Lung (tissue), 11 donors: ENCODE measurements at regions not wholly inside any gene's neighbourhood (a gene's known extent, or its start where the extent isn't known, plus 50 kb on each side); places are given as distances from the start of the nearest gene placed in this dataset.
A peak's percentile ranks its signal among the peaks of the same experiment; 100 is the strongest.

Experiments used
- ATAC-seq: fragments of 200-7000 bp; cut with Tn5 transposase; one replicate; pipeline ENCODE4 v1.9.1; 2020; ENCODE audit warnings: moderate number of reproducible peaks; ENCODE audit not compliant: insufficient read depth, low FRiP score
- DNase-seq, 3 donors: peaks; one replicate each; pipeline ENCODE4 v3.0.0-alpha.2; 2013 to 2017
- H3K27ac ChIP-seq, 2 donors: one replicate each; pipeline ENCODE4 v1.5.1; 2013; ENCODE audit warnings: mild to moderate bottlenecking in 2 of 2, moderate library complexity in 2 of 2, control low read depth in 1 of 2, inconsistent platforms in 1 of 2, low read depth in 1 of 2, low read length in 1 of 2
- H3K27me3 ChIP-seq, 3 donors: one replicate each; pipeline ENCODE4 v1.5.1; 2013; ENCODE audit warnings: low read length in 2 of 3; ENCODE audit not compliant: control insufficient read depth in 3 of 3, insufficient read depth in 3 of 3
- H3K36me3 ChIP-seq, 4 donors: one replicate each; pipeline ENCODE4 v1.5.1; 2013; ENCODE audit warnings: low read length in 4 of 4, mild to moderate bottlenecking in 1 of 4, moderate library complexity in 1 of 4; ENCODE audit not compliant: control insufficient read depth in 4 of 4, insufficient read depth in 4 of 4
- H3K4me1 ChIP-seq, 5 donors: one replicate each; pipeline ENCODE4 v1.5.1; 2013; ENCODE audit warnings: low read length in 5 of 5, mild to moderate bottlenecking in 2 of 5, moderate library complexity in 1 of 5; ENCODE audit not compliant: control insufficient read depth in 5 of 5, insufficient read depth in 5 of 5
- H3K4me3 ChIP-seq: one replicate; pipeline ENCODE4 v1.5.1; 2013; ENCODE audit warnings: mild to moderate bottlenecking, control low read depth, moderate library complexity
- H3K9ac ChIP-seq, 2 donors: one replicate each; pipeline ENCODE4 v1.5.1; 2013; ENCODE audit warnings: low read length in 2 of 2, control low read depth in 1 of 2; ENCODE audit not compliant: insufficient read depth in 1 of 2
- H3K9me3 ChIP-seq, 4 donors: one replicate each; pipeline ENCODE4 v1.5.1; 2013; ENCODE audit warnings: low read length in 3 of 4, mild to moderate bottlenecking in 1 of 4, moderate library complexity in 1 of 4; ENCODE audit not compliant: control insufficient read depth in 4 of 4, insufficient read depth in 3 of 4
- WGBS, 2 donors: extraction: QIAGEN DNeasy Blood & Tissue Kit; methylation state at CpG; one replicate each; pipeline ENCODE4 v1.1.7; 2013; 5-methylcytosine and 5-hydroxymethylcytosine counted together
- TF ChIP-seq, protein P1 (sequence below): IDR thresholded peaks from 2 replicates; pipeline ENCODE4 v1.5.1; 2012; ENCODE audit warnings: mild to moderate bottlenecking; ENCODE audit errors: control extremely low read depth, extremely low read depth
- donor health status: control.
- donor health status: control.
- donor health status: Bipolar disorder and iron deficiency.
- donor health status: healthy.
- donor health status: DM: yes; HTN: yes; CAD: no.

DNA sequence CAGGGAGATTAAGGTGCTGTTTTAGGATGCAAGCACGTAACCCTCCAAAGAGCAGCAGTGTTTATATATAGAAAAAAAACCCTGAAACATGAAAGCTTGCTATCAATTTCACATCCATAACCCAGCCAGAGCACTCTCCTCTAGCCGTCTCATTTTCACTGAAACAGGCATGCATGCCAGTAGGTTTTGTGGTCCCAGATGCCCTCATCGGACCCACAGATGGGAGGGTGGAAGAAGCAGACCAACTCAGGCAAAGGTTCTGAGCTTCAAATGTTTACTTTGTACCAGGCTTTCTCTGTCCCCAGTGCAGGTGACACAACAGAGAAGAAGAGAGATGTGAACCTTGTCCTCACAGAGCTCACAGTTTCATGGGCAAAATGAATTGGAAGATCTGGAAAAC, 127.4 kb upstream of the ATP10B start:
- H3K4me1 ChIP-seq, result no peaks in the 10 kb centered on the region
- no peak overlapping the region for H3K9ac ChIP-seq
- WGBS, 2 donors, result 60 to 75% methylated on average over 3 of the region's 3 CpGs
- H3K27me3 ChIP-seq, result no peaks in the 10 kb centered on the region
- TF ChIP-seq, protein P1, sequence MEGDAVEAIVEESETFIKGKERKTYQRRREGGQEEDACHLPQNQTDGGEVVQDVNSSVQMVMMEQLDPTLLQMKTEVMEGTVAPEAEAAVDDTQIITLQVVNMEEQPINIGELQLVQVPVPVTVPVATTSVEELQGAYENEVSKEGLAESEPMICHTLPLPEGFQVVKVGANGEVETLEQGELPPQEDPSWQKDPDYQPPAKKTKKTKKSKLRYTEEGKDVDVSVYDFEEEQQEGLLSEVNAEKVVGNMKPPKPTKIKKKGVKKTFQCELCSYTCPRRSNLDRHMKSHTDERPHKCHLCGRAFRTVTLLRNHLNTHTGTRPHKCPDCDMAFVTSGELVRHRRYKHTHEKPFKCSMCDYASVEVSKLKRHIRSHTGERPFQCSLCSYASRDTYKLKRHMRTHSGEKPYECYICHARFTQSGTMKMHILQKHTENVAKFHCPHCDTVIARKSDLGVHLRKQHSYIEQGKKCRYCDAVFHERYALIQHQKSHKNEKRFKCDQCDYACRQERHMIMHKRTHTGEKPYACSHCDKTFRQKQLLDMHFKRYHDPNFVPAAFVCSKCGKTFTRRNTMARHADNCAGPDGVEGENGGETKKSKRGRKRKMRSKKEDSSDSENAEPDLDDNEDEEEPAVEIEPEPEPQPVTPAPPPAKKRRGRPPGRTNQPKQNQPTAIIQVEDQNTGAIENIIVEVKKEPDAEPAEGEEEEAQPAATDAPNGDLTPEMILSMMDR, result no peak
- no peaks in the 10 kb centered on the region for H3K36me3 ChIP-seq
- H3K4me3 ChIP-seq, result no peak overlapping the region
- ATAC-seq, result no peak
- H3K9me3 ChIP-seq, result no peaks in the 10 kb centered on the region
- no peak overlapping the region for H3K27ac ChIP-seq
- no peak for DNase-seq

DNA sequence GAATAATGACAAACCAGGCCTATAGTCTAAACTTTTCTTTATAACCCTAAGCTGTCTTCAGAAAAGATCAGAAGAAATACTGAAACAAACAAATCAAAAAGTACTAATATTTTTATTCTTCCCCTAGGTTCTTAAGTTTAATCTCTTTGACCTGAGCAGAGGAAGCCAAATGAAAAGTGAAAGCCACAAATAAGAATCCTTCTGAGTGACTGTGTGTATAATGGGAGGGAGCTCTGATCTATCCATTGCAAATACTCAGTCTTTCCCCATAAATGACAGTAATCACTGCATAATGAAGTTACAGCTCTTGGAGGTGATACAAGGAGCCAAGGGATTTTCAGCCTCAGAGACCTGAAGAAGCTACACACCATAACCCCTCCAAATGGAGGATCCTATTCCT, 126.9 kb upstream of the ATP10B start:
- no peak overlapping the region for H3K9ac ChIP-seq
- H3K4me3 ChIP-seq, result no peak overlapping the region
- H3K4me1 ChIP-seq, result no peaks in the 10 kb centered on the region
- ATAC-seq (no peak), DNase-seq (no peak)
- no peak overlapping the region for H3K27ac ChIP-seq
- H3K36me3 ChIP-seq, result no peaks in the 10 kb centered on the region
- no peaks in the 10 kb centered on the region for H3K27me3 ChIP-seq
- H3K9me3 ChIP-seq, result no peaks in the 10 kb centered on the region
- TF ChIP-seq, protein P1, result no peak

DNA sequence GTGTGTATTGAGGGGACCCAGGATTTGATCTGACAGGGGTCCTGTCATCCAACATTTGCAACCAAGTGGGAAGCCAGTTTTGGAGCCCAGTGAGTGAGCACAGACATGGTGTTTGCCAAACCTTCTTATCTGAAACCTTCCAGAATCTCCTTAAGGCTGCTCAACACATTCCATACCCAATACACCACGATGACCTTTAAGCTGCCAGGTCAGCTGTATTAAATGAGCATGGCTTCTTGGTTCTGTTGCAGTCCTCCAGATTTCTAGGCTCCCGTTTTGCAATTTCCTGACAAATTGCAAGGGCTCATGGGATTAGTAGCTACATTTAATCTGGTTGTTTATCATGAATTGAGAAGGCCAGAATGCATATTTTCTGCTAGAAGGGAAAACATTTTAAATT, 124.2 kb upstream of the ATP10B start:
- H3K27me3 ChIP-seq, result no peaks in the 10 kb centered on the region
- no peak for ATAC-seq
- H3K27ac ChIP-seq, result no peak overlapping the region
- H3K36me3 ChIP-seq, result no peaks in the 10 kb centered on the region
- H3K9ac ChIP-seq, result no peak overlapping the region
- H3K4me3 ChIP-seq, result no peak overlapping the region
- TF ChIP-seq, protein P1, result no peak
- no peaks in the 10 kb centered on the region for H3K4me1 ChIP-seq
- DNase-seq, result no peak
- H3K9me3 ChIP-seq, result no peaks in the 10 kb centered on the region
- 59 to 70% methylated on average over 2 of the region's 2 CpGs for WGBS, 2 donors

DNA sequence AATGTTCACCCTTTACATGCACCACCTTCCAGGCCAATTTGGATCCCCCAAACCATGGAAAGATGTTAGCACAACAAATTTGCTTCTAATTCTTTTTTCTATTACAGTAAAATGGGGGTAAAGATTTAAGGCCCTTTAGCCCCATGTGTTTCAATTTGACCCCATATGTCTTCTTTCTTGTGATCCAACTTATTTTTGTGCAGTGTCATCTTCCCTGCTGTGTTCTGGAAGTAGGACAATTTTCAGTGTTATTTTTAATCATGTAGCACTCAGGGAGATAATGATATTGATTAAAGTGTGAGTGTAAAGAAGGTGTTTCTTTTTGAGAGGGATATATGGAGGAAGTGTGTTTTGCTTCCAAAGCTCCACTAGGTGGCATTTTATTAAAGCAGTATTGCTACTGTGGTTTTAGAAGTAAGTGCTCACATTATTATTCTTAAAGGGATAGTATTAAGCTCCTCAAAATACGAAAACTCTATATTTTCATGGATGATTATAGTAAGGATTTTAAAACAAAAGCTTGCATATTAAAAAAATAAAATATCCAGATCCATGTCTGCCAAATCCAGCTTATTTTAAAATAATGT, 118.7 kb upstream of the ATP10B start:
- 44 to 73% methylated on average over 1 of the region's 1 CpG for WGBS, 2 donors
- no peak overlapping the region for H3K27ac ChIP-seq
- DNase-seq (peak in 1 of 3 donors; percentile 26), ATAC-seq (no peak)
- H3K27me3 ChIP-seq, result no peaks in the 10 kb centered on the region
- H3K9ac ChIP-seq, result no peak overlapping the region
- H3K4me3 ChIP-seq, result no peak overlapping the region
- H3K4me1 ChIP-seq, result peaks cover 0 to 4% (median 0%) of the 10 kb centered on the region in 5 donors
- TF ChIP-seq, protein P1, result no peak
- H3K9me3 ChIP-seq, result no peaks in the 10 kb centered on the region
- H3K36me3 ChIP-seq, result no peaks in the 10 kb centered on the region
